Smooth muscle cell (in vitro differentiated cells): ENCODE measurements at regions not wholly inside any gene's neighbourhood (a gene's known extent, or its start where the extent isn't known, plus 50 kb on each side); places are given as distances from the start of the nearest gene placed in this dataset.
"Not testable (repeated sequence)": the region's sequence is repeated elsewhere in the genome, so short reads cannot be mapped to it uniquely, and the experiment has no call there.

Source experiments
- DNase-seq: peaks from one replicate; lab custom pipeline; 2025; ENCODE audit not compliant: unreplicated experiment; lab: John Stamatoyannopoulos, UW
- H2AFZ ChIP-seq: fragments of 200-600 bp; sonication (generic); 2 replicates; pipeline ENCODE4 v1.6.0; 2016; ENCODE audit warnings: antibody characterized with exemption, low read depth, mild to moderate bottlenecking
- H3F3A ChIP-seq: fragments of 200-600 bp; sonication (generic); 2 replicates; pipeline ENCODE4 v1.6.0; 2017; ENCODE audit warnings: antibody characterized with exemption, low read depth
- H3K27ac ChIP-seq: fragments of 200-600 bp; sonication (generic); 2 replicates; pipeline ENCODE4 v1.5.1; 2016; ENCODE audit warnings: low read depth, mild to moderate bottlenecking
- H3K27me3 ChIP-seq: fragments of 200-600 bp; sonication (generic); 2 replicates; pipeline ENCODE4 v1.6.1; 2016; ENCODE audit warnings: low read depth, mild to moderate bottlenecking
- H3K36me3 ChIP-seq: fragments of 200-600 bp; sonication (generic); 2 replicates; pipeline ENCODE4 v1.5.1; 2016; ENCODE audit warnings: low read depth
- H3K4me1 ChIP-seq: fragments of 200-600 bp; sonication (generic); 2 replicates; pipeline ENCODE4 v1.5.1; 2016; ENCODE audit warnings: low read depth
- H3K4me2 ChIP-seq: fragments of 200-600 bp; sonication (generic); 2 replicates; pipeline ENCODE4 v1.6.0; 2016; ENCODE audit warnings: mild to moderate bottlenecking
- H3K4me3 ChIP-seq: fragments of 200-600 bp; sonication (generic); 2 replicates; pipeline ENCODE4 v1.5.1; 2016; ENCODE audit warnings: mild to moderate bottlenecking
- H3K79me2 ChIP-seq: fragments of 200-600 bp; sonication (generic); 2 replicates; pipeline ENCODE4 v1.6.0; 2016; ENCODE audit warnings: low read depth, mild to moderate bottlenecking
- H3K9ac ChIP-seq: fragments of 200-600 bp; sonication (generic); 2 replicates; pipeline ENCODE4 v1.6.0; 2016; ENCODE audit warnings: low read depth
- H3K9me3 ChIP-seq: fragments of 200-600 bp; sonication (generic); replicated peaks from 2 replicates; pipeline ENCODE4 v1.5.1; 2016; ENCODE audit warnings: low read depth
- H4K20me1 ChIP-seq: fragments of 200-600 bp; sonication (generic); 2 replicates; pipeline ENCODE4 v1.6.0; 2016; ENCODE audit warnings: low read depth
- CTCF ChIP-seq: fragments of 200-600 bp; sonication (generic); IDR thresholded peaks from 2 replicates; pipeline ENCODE4 v1.5.1; 2017; ENCODE audit warnings: borderline replicate concordance, mild to moderate bottlenecking, antibody characterized with exemption; ENCODE audit not compliant: insufficient read depth, poor library complexity, severe bottlenecking
- WGBS: methylation state at CpG from one replicate; pipeline ENCODE4 v1.1.7; 2016; ENCODE audit warnings: low lambda C conversion rate; 5-methylcytosine and 5-hydroxymethylcytosine counted together

- 90% methylated on average over 11 of the region's 11 CpGs for WGBS
- Histone ChIP-seq H3K27me3 (no peaks in the 10 kb centered on the region), H3K4me3 (no peak overlapping the region), H3F3A (no peaks in the 10 kb centered on the region), H3K27ac (no peak overlapping the region), H3K4me1 (no peaks in the 10 kb centered on the region), H3K36me3 (no peaks in the 10 kb centered on the region), H3K9ac (no peak overlapping the region), H3K79me2 (no peaks in the 10 kb centered on the region), H4K20me1 (no peaks in the 10 kb centered on the region), H2AFZ (no peak overlapping the region), H3K9me3 (no peaks in the 10 kb centered on the region), H3K4me2 (no peak overlapping the region)
- TF ChIP-seq CTCF = no peak
- DNase-seq = no peak
Observed at GRCh38 chr22:49006207-49007012, 821.3 kb downstream of the BRD1 start.

- 79% methylated on average over 7 of the region's 7 CpGs for WGBS
- H3K9me3 ChIP-seq = no peaks in the 10 kb centered on the region
- H4K20me1 ChIP-seq = no peaks in the 10 kb centered on the region
- no peaks in the 10 kb centered on the region for H3F3A ChIP-seq
- no peaks in the 10 kb centered on the region for H3K36me3 ChIP-seq
- TF ChIP-seq CTCF = no peak
- H3K4me1 ChIP-seq = no peaks in the 10 kb centered on the region
- H3K4me2 ChIP-seq = no peak overlapping the region
- H3K27ac ChIP-seq = no peak overlapping the region
- H2AFZ ChIP-seq = no peak overlapping the region
- H3K79me2 ChIP-seq = no peaks in the 10 kb centered on the region
- DNase-seq = no peak
- no peak overlapping the region for H3K4me3 ChIP-seq
- H3K9ac ChIP-seq = no peak overlapping the region
- no peaks in the 10 kb centered on the region for H3K27me3 ChIP-seq
Observed at GRCh38 chr22:49005557-49005956, 822.1 kb downstream of the BRD1 start.

GRCh38 chr22:49004484-49005399 lies 822.9 kb downstream of the BRD1 start:
- no peaks in the 10 kb centered on the region for H3K9me3 ChIP-seq
- H3K27ac ChIP-seq = no peak overlapping the region
- no peaks in the 10 kb centered on the region for H3K27me3 ChIP-seq
- H3K9ac ChIP-seq = no peak overlapping the region
- no peaks in the 10 kb centered on the region for H4K20me1 ChIP-seq
- no peak overlapping the region for H2AFZ ChIP-seq
- no peak for DNase-seq
- H3K4me3 ChIP-seq = no peak overlapping the region
- no peaks in the 10 kb centered on the region for H3K4me1 ChIP-seq
- H3K4me2 ChIP-seq = no peak overlapping the region
- no peak for TF ChIP-seq CTCF
- H3K36me3 ChIP-seq = no peaks in the 10 kb centered on the region
- H3F3A ChIP-seq = no peaks in the 10 kb centered on the region
- no peaks in the 10 kb centered on the region for H3K79me2 ChIP-seq
- 89% methylated on average over 29 of the region's 29 CpGs for WGBS

- H3F3A ChIP-seq, H3K36me3 ChIP-seq, H2AFZ ChIP-seq, H3K9ac ChIP-seq, H3K79me2 ChIP-seq, H3K9me3 ChIP-seq, H3K4me1 ChIP-seq, H3K4me2 ChIP-seq, DNase-seq, H3K4me3 ChIP-seq, H3K27ac ChIP-seq, H3K27me3 ChIP-seq, H4K20me1 ChIP-seq: not testable (repeated sequence)
- WGBS = 92% methylated on average over 14 of the region's 14 CpGs
Observed at GRCh38 chr22:48997605-48998004, 830.1 kb downstream of the BRD1 start.
